Ishikawa (cell line): ENCODE measurements at regions not wholly inside any gene's neighbourhood (a gene's known extent, or its start where the extent isn't known, plus 50 kb on each side); places are given as distances from the start of the nearest gene placed in this dataset.

Source experiments
- CEBPB ChIP-seq: IDR thresholded peaks from 2 replicates; pipeline ENCODE4 v1.6.1; 2012
- CREB1 ChIP-seq: IDR thresholded peaks from 2 replicates; pipeline ENCODE4 v1.6.1; 2012; ENCODE audit warnings: low read depth
- EGR1 ChIP-seq: IDR thresholded peaks from 2 replicates; pipeline ENCODE4 v1.6.1; 2012
- EP300 ChIP-seq: IDR thresholded peaks from 2 replicates; pipeline ENCODE4 v1.6.1; 2012; ENCODE audit warnings: borderline replicate concordance
- FOXM1 ChIP-seq: IDR thresholded peaks from 2 replicates; pipeline ENCODE4 v1.6.1; 2012; ENCODE audit warnings: low read depth, borderline replicate concordance
- MAX ChIP-seq: IDR thresholded peaks from 2 replicates; pipeline ENCODE4 v1.6.1; 2012
- NFIC ChIP-seq: IDR thresholded peaks from 2 replicates; pipeline ENCODE4 v1.6.1; 2012
- RAD21 ChIP-seq: IDR thresholded peaks from 2 replicates; pipeline ENCODE4 v1.6.1; 2012; ENCODE audit warnings: low read depth
- TAF1 ChIP-seq: IDR thresholded peaks from 2 replicates; pipeline ENCODE4 v1.6.1; 2012; ENCODE audit warnings: low read depth, mild to moderate bottlenecking
- TCF12 ChIP-seq: IDR thresholded peaks from 2 replicates; pipeline ENCODE4 v1.6.1; 2012; ENCODE audit warnings: low read depth
- TEAD4 ChIP-seq: IDR thresholded peaks from 2 replicates; pipeline ENCODE4 v1.6.1; 2012
- USF1 ChIP-seq: IDR thresholded peaks from 2 replicates; pipeline ENCODE4 v1.6.1; 2012
- YY1 ChIP-seq: IDR thresholded peaks from 2 replicates; pipeline ENCODE4 v1.6.1; 2012; ENCODE audit warnings: low read depth
- ZBTB7A ChIP-seq: IDR thresholded peaks from 2 replicates; pipeline ENCODE4 v1.6.1; 2012; ENCODE audit warnings: low read depth
- TF ChIP-seq, protein P1 (sequence below): IDR thresholded peaks from 2 replicates; pipeline ENCODE4 v1.6.1; 2012; ENCODE audit warnings: low read depth, mild to moderate bottlenecking

DNA sequence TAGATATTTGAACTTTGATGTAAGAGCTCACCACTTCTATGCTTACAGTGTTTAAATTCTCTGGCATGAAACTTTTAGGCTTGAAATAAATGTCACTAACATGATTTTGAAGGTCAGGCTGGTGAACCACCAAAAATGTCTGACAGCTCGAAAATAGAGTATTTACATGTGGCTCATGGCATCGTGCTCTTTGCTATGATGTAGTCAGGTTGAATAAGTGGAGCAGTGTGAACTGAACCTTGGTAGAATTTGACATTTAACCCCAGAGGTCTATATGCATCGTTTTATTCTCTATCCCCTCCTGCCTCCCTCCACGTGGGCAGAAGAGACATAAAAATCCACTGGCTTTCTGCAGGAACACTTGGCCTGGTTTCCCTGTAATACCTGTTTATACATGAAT lies 369.7 kb upstream of the ATP2B1 start:
- TF ChIP-seq EGR1: no peak
- TF ChIP-seq NFIC: no peak
- TF ChIP-seq EP300: no peak
- TF ChIP-seq CEBPB: no peak
- TF ChIP-seq MAX: no peak
- TF ChIP-seq YY1: no peak
- TF ChIP-seq TAF1: no peak
- TF ChIP-seq RAD21: no peak
- TF ChIP-seq TCF12: no peak
- no peak for TF ChIP-seq USF1
- TF ChIP-seq, protein P1, sequence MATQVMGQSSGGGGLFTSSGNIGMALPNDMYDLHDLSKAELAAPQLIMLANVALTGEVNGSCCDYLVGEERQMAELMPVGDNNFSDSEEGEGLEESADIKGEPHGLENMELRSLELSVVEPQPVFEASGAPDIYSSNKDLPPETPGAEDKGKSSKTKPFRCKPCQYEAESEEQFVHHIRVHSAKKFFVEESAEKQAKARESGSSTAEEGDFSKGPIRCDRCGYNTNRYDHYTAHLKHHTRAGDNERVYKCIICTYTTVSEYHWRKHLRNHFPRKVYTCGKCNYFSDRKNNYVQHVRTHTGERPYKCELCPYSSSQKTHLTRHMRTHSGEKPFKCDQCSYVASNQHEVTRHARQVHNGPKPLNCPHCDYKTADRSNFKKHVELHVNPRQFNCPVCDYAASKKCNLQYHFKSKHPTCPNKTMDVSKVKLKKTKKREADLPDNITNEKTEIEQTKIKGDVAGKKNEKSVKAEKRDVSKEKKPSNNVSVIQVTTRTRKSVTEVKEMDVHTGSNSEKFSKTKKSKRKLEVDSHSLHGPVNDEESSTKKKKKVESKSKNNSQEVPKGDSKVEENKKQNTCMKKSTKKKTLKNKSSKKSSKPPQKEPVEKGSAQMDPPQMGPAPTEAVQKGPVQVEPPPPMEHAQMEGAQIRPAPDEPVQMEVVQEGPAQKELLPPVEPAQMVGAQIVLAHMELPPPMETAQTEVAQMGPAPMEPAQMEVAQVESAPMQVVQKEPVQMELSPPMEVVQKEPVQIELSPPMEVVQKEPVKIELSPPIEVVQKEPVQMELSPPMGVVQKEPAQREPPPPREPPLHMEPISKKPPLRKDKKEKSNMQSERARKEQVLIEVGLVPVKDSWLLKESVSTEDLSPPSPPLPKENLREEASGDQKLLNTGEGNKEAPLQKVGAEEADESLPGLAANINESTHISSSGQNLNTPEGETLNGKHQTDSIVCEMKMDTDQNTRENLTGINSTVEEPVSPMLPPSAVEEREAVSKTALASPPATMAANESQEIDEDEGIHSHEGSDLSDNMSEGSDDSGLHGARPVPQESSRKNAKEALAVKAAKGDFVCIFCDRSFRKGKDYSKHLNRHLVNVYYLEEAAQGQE: no peak
- no peak for TF ChIP-seq FOXM1
- TF ChIP-seq CREB1: no peak

- TF ChIP-seq CREB1: no peak
- no peak for TF ChIP-seq RAD21
- no peak for TF ChIP-seq EGR1
These were observed 369.1 kb upstream of the ATP2B1 start for GRCh38 chr12:90077756-90078155.

DNA sequence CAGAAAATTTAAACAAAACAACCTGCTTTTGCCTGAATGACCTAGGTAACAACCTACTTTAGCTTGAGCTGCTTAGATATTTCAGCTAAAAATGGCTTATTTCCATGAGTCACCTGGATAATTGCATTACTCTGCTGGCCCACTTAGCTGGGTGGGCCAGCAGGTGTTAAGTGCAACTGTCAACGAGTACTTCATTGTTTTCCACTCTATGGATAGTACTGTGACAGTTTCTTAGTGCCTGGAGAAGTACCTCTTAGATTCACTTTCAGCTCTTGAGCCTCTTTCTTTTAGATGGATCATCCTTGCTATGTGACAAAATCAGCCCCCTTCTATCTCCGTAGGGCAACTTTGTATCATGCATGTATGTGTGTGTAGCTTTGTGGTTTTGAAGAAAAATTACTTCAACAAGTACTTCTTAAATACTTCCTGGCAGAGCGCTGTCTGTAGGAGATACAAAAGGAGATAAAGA lies 368.2 kb upstream of the ATP2B1 start:
- TF ChIP-seq YY1 (no peak), TEAD4 (no peak), TAF1 (no peak), CREB1 (no peak), MAX (no peak), USF1 (no peak), CEBPB (no peak), NFIC (no peak), EGR1 (no peak), TCF12 (no peak), EP300 (no peak), RAD21 (no peak), ZBTB7A (no peak)
- TF ChIP-seq, protein P1: no peak

DNA sequence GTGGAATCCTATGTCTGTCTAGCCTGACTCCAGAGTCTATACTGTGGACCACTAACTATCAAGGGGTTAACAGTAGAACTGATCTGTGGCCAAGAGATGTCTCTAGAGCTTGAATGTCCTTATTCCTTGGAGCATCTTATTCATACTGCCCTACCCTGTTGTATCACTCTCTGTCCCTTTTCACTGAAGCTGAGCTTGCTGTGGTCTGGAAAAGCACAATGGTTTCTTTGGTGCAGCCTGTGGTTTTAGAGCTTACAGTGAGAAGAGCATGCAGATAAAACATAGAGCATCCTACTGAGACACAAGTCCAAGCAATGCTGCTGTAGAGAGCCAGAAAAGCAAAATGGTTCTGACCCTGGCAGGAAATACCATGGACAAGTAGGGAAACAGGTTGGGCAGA lies 367.0 kb upstream of the ATP2B1 start:
- TF ChIP-seq ZBTB7A (no peak), EP300 (no peak), RAD21 (no peak), YY1 (no peak), NFIC (no peak), FOXM1 (no peak), CEBPB (no peak), TEAD4 (no peak), MAX (no peak), CREB1 (no peak), TCF12 (no peak)
- TF ChIP-seq, protein P1: no peak
